ENCODE measurements at regions not wholly inside any gene's neighbourhood (a gene's known extent, or its start where the extent isn't known, plus 50 kb on each side); places are given as distances from the start of the nearest gene placed in this dataset.

DNA sequence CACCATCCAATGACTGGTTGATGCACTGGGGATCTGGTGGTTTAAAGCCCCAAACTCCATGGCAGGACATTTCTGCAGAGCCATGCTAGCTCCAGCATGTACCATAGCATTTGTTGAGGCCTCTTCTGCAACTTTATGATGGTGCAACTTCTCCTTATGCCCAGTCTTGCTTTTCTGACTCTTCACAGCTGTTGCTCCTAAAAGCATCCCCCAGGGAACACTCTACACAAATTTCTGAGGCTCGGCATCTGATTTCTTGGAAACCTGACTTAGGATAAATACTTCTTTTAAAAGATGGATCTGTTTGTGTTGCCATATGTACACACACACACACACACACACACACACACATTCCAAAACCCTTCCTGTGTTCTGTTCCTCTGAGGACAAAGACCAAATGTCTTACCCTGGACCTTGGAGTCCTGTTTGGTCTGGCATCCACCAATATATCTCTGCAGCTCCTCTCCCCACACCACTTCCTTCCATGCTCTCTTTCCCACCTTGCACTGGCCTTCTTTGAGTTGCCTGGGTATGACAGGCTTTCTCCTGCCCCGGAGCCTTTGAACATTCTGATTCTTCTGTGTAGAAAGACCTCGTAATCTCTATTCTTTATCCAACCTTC, 388.5 kb upstream of the ZNF507 start (continued):
- TF ChIP-seq JUN (CRISPR knock-in tag; IDR thresholded peaks at IDR 0.05) (no peak), KLF13 (CRISPR knock-in tag; IDR thresholded peaks at IDR 0.05) (no peak), SOX6 (IDR thresholded peaks at IDR 0.05) (no peak), SOX6 (CRISPR knock-in tag; IDR thresholded peaks at IDR 0.05) (peak; percentile 14; the same call in 1 of the 2 replicates), HIVEP1 (CRISPR knock-in tag; IDR thresholded peaks at IDR 0.05) (no peak), THYN1 (CRISPR knock-in tag; IDR thresholded peaks at IDR 0.05; ENCODE audit: borderline replicate concordance, low read depth) (no peak), GABPB1 (CRISPR knock-in tag; IDR thresholded peaks at IDR 0.05) (no peak), CREM (IDR thresholded peaks at IDR 0.05) (0 out of 2 replicates have a peak, but pooled peaks have one; percentile 17), CREM (CRISPR knock-in tag; IDR thresholded peaks at IDR 0.05) (no peak), KDM3A (CRISPR knock-in tag; IDR thresholded peaks at IDR 0.05; ENCODE audit: low read depth) (no peak), DNMT1 (CRISPR knock-in tag; IDR thresholded peaks at IDR 0.05) (no peak)

DNA sequence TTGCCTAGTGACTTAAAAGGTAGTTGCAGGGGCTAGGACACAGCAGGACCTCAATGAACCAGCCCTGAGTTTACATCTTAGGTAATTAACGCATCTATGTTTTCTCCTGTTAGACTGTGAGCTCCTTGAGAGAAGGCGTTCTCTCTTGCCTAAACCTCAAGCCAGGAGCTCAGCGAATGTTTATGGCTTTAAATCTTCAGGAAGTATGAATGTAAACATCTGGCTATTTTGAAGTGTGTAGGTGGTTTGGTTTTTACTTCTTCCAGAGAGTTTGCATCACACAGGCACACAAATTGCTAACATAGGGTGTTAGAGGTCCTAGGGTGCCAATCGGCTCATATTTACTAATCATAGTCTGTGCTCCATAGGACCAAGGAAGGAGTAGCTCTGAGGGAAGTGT, 387.7 kb upstream of the ZNF507 start:
- Histone ChIP-seq H3K27ac (ENCODE audit: extremely low read length, insufficient read depth, low read length) (no peak overlapping the region), H3K36me3 (replicated peaks in 1 of 2; ENCODE audit: control insufficient read depth in 1 of 2, insufficient read depth in 2 of 2, low read length in 2 of 2) (no peaks in the 10 kb centered on the region), H4K20me1 (ENCODE audit: insufficient read depth, low read length) (no peaks in the 10 kb centered on the region), H3K9me3 (ENCODE audit: low read length) (peaks cover 95% of the 10 kb centered on the region), H2AFZ (ENCODE audit: low read length) (no peak overlapping the region), H3K4me3 (replicated peaks in 1 of 3; ENCODE audit: insufficient read depth in 1 of 3, low read depth in 2 of 3, low read length in 3 of 3) (no peak overlapping the region), H3K4me2 (ENCODE audit: low read depth, low read length) (no peak overlapping the region), H3K79me2 (ENCODE audit: insufficient read depth, low read length) (no peaks in the 10 kb centered on the region), H3K4me1 (ENCODE audit: insufficient read depth, low read length) (peaks cover 53% of the 10 kb centered on the region), H3K27me3 (ENCODE audit: control insufficient read depth in 1 of 2, insufficient read depth in 2 of 2, low read length in 2 of 2) (no peaks in the 10 kb centered on the region), H3K9ac (ENCODE audit: insufficient read depth, low read depth, low read length) (no peak overlapping the region)
- BruUV-seq (replicated peaks), result no TSS peak
- FAIRE-seq (no peak), DNase-seq (ENCODE audit: low spot score) (no peak), ATAC-seq (no peak)
- intact Hi-C loops (cut with micrococcal nuclease; ENCODE audit: unreplicated experiment), result no loop called here
- 57% methylated on average over 4 of the region's 4 CpGs for WGBS (ENCODE audit: low lambda C conversion rate)
- CTCF ChIA-PET (ENCODE audit: low intra/inter-chr PET ratio, low total read pairs), result no interaction called here
- in situ Hi-C loops (cut with HindIII; ENCODE audit: extremely low pct_ligation_motif_present, low pct_unique_long_range_greater_than_20kb), result no loop called here
- POLR2A ChIA-PET, result no interaction called here
- TF ChIP-seq HMGA1 (CRISPR knock-in tag; conservative IDR thresholded peaks at IDR 0.05) (no peak), LCORL (IDR thresholded peaks at IDR 0.05) (no peak), LCORL (CRISPR knock-in tag; IDR thresholded peaks at IDR 0.05) (no peak), ZEB1 (IDR thresholded peaks at IDR 0.05; ENCODE audit: insufficient replicate concordance, low read depth) (no peak), ZNF382 (CRISPR knock-in tag; IDR thresholded peaks at IDR 0.05; ENCODE audit: borderline replicate concordance) (no peak), ZNF775 (CRISPR knock-in tag; IDR thresholded peaks at IDR 0.05; ENCODE audit: borderline replicate concordance) (no peak), KAT7 (CRISPR knock-in tag; IDR thresholded peaks at IDR 0.05; ENCODE audit: borderline replicate concordance) (no peak), SETDB1 (CRISPR knock-in tag; IDR thresholded peaks at IDR 0.05; ENCODE audit: borderline replicate concordance) (no peak), ZBTB7B (CRISPR knock-in tag; IDR thresholded peaks at IDR 0.05) (no peak), SMARCC2 (IDR thresholded peaks at IDR 0.05) (no peak), PITX1 (CRISPR knock-in tag; IDR thresholded peaks at IDR 0.05) (no peak), SATB2 (CRISPR knock-in tag; IDR thresholded peaks at IDR 0.05) (no peak), ATM (IDR thresholded peaks at IDR 0.05; ENCODE audit: borderline replicate concordance) (no peak), IRF2 (CRISPR knock-in tag; IDR thresholded peaks at IDR 0.05) (no peak)
- TF ChIP-seq, protein P1, sequence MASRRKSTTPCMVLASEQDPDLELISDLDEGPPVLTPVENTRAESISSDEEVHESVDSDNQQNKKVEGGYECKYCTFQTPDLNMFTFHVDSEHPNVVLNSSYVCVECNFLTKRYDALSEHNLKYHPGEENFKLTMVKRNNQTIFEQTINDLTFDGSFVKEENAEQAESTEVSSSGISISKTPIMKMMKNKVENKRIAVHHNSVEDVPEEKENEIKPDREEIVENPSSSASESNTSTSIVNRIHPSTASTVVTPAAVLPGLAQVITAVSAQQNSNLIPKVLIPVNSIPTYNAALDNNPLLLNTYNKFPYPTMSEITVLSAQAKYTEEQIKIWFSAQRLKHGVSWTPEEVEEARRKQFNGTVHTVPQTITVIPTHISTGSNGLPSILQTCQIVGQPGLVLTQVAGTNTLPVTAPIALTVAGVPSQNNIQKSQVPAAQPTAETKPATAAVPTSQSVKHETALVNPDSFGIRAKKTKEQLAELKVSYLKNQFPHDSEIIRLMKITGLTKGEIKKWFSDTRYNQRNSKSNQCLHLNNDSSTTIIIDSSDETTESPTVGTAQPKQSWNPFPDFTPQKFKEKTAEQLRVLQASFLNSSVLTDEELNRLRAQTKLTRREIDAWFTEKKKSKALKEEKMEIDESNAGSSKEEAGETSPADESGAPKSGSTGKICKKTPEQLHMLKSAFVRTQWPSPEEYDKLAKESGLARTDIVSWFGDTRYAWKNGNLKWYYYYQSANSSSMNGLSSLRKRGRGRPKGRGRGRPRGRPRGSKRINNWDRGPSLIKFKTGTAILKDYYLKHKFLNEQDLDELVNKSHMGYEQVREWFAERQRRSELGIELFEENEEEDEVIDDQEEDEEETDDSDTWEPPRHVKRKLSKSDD (CRISPR knock-in tag; IDR thresholded peaks at IDR 0.05; ENCODE audit: low read depth), result no peak

Measured in HepG2 (cell line).